Endodermal cell (in vitro differentiated cells): ENCODE measurements at regions not wholly inside any gene's neighbourhood (a gene's known extent, or its start where the extent isn't known, plus 50 kb on each side); places are given as distances from the start of the nearest gene placed in this dataset.

Experiments used
- DNase-seq: peaks from one replicate; pipeline ENCODE4 v3.0.0-alpha.2; 2017
- H3K27ac ChIP-seq: 2 replicates; pipeline ENCODE4 v1.5.1; 2013; ENCODE audit warnings: mild to moderate bottlenecking, low read depth, low read length, moderate library complexity
- H3K27me3 ChIP-seq: 2 replicates; pipeline ENCODE4 v1.6.1; 2013; ENCODE audit warnings: mild to moderate bottlenecking, low read length, moderate library complexity; ENCODE audit not compliant: insufficient read depth, control insufficient read depth, poor library complexity, severe bottlenecking
- H3K36me3 ChIP-seq: 2 replicates; pipeline ENCODE4 v1.7.0; 2013; ENCODE audit warnings: mild to moderate bottlenecking, low read length, moderate library complexity; ENCODE audit not compliant: control insufficient read depth, insufficient read depth
- H3K4me1 ChIP-seq: one replicate; pipeline ENCODE4 v1.7.0; 2013; ENCODE audit warnings: low read length; ENCODE audit not compliant: control insufficient read depth, insufficient read depth
- H3K4me3 ChIP-seq: 2 replicates; pipeline ENCODE4 v1.5.1; 2013; ENCODE audit warnings: mild to moderate bottlenecking, low read length, moderate library complexity
- H3K9ac ChIP-seq: 2 replicates; pipeline ENCODE4 v1.6.1; 2013; ENCODE audit warnings: mild to moderate bottlenecking, low read length, moderate library complexity; ENCODE audit not compliant: poor library complexity, severe bottlenecking; ENCODE audit errors: extremely low read depth
- H3K9me3 ChIP-seq: 2 replicates; pipeline ENCODE4 v1.6.1; 2013; ENCODE audit warnings: mild to moderate bottlenecking, low read length, moderate library complexity; ENCODE audit not compliant: control insufficient read depth
- H3K27ac Mint-ChIP-seq: 2 replicates; pipeline ENCODE4 v1.8.0; 2020; ENCODE audit warnings: mixed read lengths
- H3K27me3 Mint-ChIP-seq: 2 replicates; pipeline ENCODE4 v1.8.0; 2021; ENCODE audit warnings: mild to moderate bottlenecking, mixed read lengths; ENCODE audit not compliant: insufficient read depth
- H3K36me3 Mint-ChIP-seq: 2 replicates; pipeline ENCODE4 v1.8.0; 2020; ENCODE audit warnings: low read depth, mixed read lengths
- H3K4me1 Mint-ChIP-seq: 2 replicates; pipeline ENCODE4 v1.8.0; 2020; ENCODE audit warnings: mixed read lengths
- H3K4me3 Mint-ChIP-seq: 2 replicates; pipeline ENCODE4 v1.8.0; 2020; ENCODE audit warnings: mild to moderate bottlenecking, moderate library complexity, mixed read lengths
- H3K9me3 Mint-ChIP-seq: 2 replicates; pipeline ENCODE4 v1.8.0; 2020; ENCODE audit warnings: mild to moderate bottlenecking, mixed read lengths
- CTCF ChIP-seq: fragments of 200-600 bp; sonication (generic); conservative IDR thresholded peaks from 2 replicates; pipeline ENCODE4 v1.5.0; 2021; ENCODE audit warnings: antibody characterized with exemption, mild to moderate bottlenecking
- WGBS, 2 experiments: methylation state at CpG; one replicate each; pipeline versions ENCODE4 v1.1.5 to v1.1.7; 2013; ENCODE audit warnings: missing lambda C conversion rate in 2 of 2, mixed read lengths in 1 of 2; ENCODE audit not compliant: insufficient coverage in 1 of 2, insufficient read length in 1 of 2; 5-methylcytosine and 5-hydroxymethylcytosine counted together

GRCh38 chr18:22783662-22784076 is 149.5 kb upstream of the RBBP8 start:
- Histone ChIP-seq H3K9ac (no peak overlapping the region), H3K9me3 (no peaks in the 10 kb centered on the region), H3K4me1 (no peaks in the 10 kb centered on the region), H3K27me3 (peaks cover 6% of the 10 kb centered on the region), H3K27ac (no peak overlapping the region), H3K36me3 (no peaks in the 10 kb centered on the region), H3K4me3 (no peak overlapping the region)
- Mint-ChIP-seq H3K36me3 (no peaks in the 10 kb centered on the region), H3K4me3 (no peak overlapping the region), H3K27ac (no peak overlapping the region), H3K4me1 (no peaks in the 10 kb centered on the region), H3K27me3 (peaks cover 15% of the 10 kb centered on the region), H3K9me3 (no peaks in the 10 kb centered on the region)
- no peak for TF ChIP-seq CTCF
- DNase-seq: peak; percentile 49
- 29 to 66% methylated on average over 2 to 4 of the region's 4 CpGs for WGBS, 2 experiments

GRCh38 chr18:22789052-22789451 is 144.1 kb upstream of the RBBP8 start:
- Histone ChIP-seq H3K9ac (no peak overlapping the region), H3K4me3 (no peak overlapping the region), H3K27me3 (no peaks in the 10 kb centered on the region), H3K36me3 (no peaks in the 10 kb centered on the region), H3K27ac (no peak overlapping the region), H3K9me3 (no peaks in the 10 kb centered on the region), H3K4me1 (no peaks in the 10 kb centered on the region)
- Mint-ChIP-seq H3K36me3 (no peaks in the 10 kb centered on the region), H3K4me3 (no peak overlapping the region), H3K9me3 (no peaks in the 10 kb centered on the region), H3K27me3 (peaks cover 6% of the 10 kb centered on the region), H3K27ac (no peak overlapping the region), H3K4me1 (peaks cover 4% of the 10 kb centered on the region)
- DNase-seq: no peak
- 95 to 100% methylated on average over 1 to 2 of the region's 2 CpGs for WGBS, 2 experiments
- TF ChIP-seq CTCF: no peak

- no peak overlapping the region for H3K27ac Mint-ChIP-seq
- DNase-seq: no peak
Measured at GRCh38 chr18:22789600-22789999, 143.5 kb upstream of the RBBP8 start.

More at GRCh38 chr18:22789600-22789999, 143.5 kb upstream of the RBBP8 start:
- no peaks in the 10 kb centered on the region for H3K9me3 ChIP-seq
- H3K36me3 Mint-ChIP-seq: no peaks in the 10 kb centered on the region
- no peak for TF ChIP-seq CTCF
- H3K9ac ChIP-seq: no peak overlapping the region
- H3K27ac ChIP-seq: no peak overlapping the region
- no peaks in the 10 kb centered on the region for H3K27me3 ChIP-seq
- H3K4me3 ChIP-seq: no peak overlapping the region
- no peaks in the 10 kb centered on the region for H3K4me1 ChIP-seq
- WGBS, 2 experiments: 92% methylated on average over 5 of the region's 5 CpGs
- H3K9me3 Mint-ChIP-seq: no peaks in the 10 kb centered on the region
- no peak overlapping the region for H3K4me3 Mint-ChIP-seq
- peaks cover 6% of the 10 kb centered on the region for H3K27me3 Mint-ChIP-seq
- H3K36me3 ChIP-seq: no peaks in the 10 kb centered on the region
- peaks cover 4% of the 10 kb centered on the region for H3K4me1 Mint-ChIP-seq
